ENCODE measurements at regions not wholly inside any gene's neighbourhood (a gene's known extent, or its start where the extent isn't known, plus 50 kb on each side); places are given as distances from the start of the nearest gene placed in this dataset.

GRCh38 chr6:113522376-113522775 lies 334.8 kb upstream of the MARCKS start:
- TF ChIP-seq CTCF (conservative IDR thresholded peaks at IDR 0.05), result no peak
- no peak for TF ChIP-seq ZFX (IDR thresholded peaks at IDR 0.05)

Data from C4-2B (cell line).